ENCODE measurements at regions not wholly inside any gene's neighbourhood (a gene's known extent, or its start where the extent isn't known, plus 50 kb on each side); places are given as distances from the start of the nearest gene placed in this dataset.

DNA sequence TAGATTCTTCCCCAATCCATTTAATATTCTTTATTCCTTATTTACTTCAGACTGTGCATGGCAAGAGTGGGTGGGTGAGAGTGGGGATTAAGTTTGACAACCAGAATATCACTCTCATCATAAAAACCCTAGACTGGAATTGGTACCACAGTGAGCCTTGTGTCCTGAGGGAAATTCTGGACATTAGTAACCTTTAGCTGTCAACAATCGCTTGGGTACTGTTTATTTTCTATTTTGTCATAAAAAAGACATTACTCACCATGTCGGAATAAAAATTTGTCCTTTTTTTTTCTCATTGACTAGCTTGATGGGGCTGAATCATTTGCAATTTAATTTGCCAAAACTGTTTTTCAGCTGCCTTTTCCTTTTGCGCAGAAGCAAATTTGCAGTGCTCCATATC lies 176.1 kb upstream of the SEMA3C start:
- TF ChIP-seq, protein P1, sequence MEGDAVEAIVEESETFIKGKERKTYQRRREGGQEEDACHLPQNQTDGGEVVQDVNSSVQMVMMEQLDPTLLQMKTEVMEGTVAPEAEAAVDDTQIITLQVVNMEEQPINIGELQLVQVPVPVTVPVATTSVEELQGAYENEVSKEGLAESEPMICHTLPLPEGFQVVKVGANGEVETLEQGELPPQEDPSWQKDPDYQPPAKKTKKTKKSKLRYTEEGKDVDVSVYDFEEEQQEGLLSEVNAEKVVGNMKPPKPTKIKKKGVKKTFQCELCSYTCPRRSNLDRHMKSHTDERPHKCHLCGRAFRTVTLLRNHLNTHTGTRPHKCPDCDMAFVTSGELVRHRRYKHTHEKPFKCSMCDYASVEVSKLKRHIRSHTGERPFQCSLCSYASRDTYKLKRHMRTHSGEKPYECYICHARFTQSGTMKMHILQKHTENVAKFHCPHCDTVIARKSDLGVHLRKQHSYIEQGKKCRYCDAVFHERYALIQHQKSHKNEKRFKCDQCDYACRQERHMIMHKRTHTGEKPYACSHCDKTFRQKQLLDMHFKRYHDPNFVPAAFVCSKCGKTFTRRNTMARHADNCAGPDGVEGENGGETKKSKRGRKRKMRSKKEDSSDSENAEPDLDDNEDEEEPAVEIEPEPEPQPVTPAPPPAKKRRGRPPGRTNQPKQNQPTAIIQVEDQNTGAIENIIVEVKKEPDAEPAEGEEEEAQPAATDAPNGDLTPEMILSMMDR (IDR thresholded peaks at IDR 0.05; ENCODE audit: low read depth, low read length), result no peak
- H3K27me3 ChIP-seq, result no peaks in the 10 kb centered on the region
- H3K4me1 ChIP-seq, result peaks cover 6% of the 10 kb centered on the region; the same call in 1 of the 2 replicates
- no peaks in the 10 kb centered on the region for H3K36me3 ChIP-seq
- no peaks in the 10 kb centered on the region for H3K9me3 ChIP-seq
- no peak overlapping the region; the same call in 1 of the 2 replicates for H3K4me3 ChIP-seq (ENCODE audit: low read depth, low read length)
- no peak for DNase-seq

DNA sequence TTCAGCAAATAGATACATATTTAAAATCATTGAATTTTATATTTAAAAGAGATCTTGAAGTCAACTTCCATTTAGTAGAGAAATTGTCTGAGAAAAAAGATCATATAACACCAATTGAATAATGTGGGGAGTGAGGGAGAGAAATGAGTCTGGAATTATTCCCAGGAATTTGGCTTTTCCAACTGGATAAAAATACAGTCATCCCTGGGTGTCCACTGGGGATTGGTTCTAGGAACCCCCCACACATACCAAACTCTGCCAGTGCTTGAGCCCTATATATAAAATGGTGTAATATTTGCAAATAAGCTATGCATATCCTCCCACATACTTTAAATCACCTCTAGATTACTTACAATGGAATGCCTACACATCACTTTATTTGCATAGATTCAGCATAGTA lies 162.8 kb upstream of the SEMA3C start:
- no peaks in the 10 kb centered on the region for H3K4me1 ChIP-seq
- no peak for DNase-seq
- no peaks in the 10 kb centered on the region for H3K9me3 ChIP-seq
- no peaks in the 10 kb centered on the region for H3K36me3 ChIP-seq
- no peaks in the 10 kb centered on the region for H3K27me3 ChIP-seq
- TF ChIP-seq, protein P1 (IDR thresholded peaks at IDR 0.05; ENCODE audit: low read depth, low read length), result no peak
- no peak overlapping the region for H3K4me3 ChIP-seq (ENCODE audit: low read depth, low read length)

DNA sequence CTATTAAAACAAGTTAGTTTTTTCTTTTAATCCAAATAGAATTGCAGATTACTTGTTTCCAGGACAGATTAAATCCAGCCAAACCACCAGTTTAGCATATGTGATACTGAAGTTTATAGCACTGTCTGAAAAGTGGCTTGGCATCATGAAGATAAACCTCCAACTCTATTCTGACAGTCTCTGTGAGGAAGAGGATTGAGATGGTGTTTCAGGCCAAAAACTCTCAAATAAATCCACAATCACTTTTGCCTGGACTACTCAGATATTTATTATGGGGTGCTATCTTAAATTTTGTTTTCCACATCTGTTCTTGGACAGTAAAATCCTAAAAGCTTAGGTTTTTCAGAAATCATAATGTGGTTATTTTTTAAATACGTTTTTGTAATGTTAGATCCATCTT lies 161.7 kb upstream of the SEMA3C start:
- no peaks in the 10 kb centered on the region for H3K36me3 ChIP-seq
- H3K4me3 ChIP-seq (ENCODE audit: low read depth, low read length), result no peak overlapping the region
- H3K27me3 ChIP-seq, result no peaks in the 10 kb centered on the region
- no peaks in the 10 kb centered on the region for H3K4me1 ChIP-seq
- TF ChIP-seq, protein P1 (IDR thresholded peaks at IDR 0.05; ENCODE audit: low read depth, low read length), result no peak
- no peaks in the 10 kb centered on the region for H3K9me3 ChIP-seq
- DNase-seq, result no peak

DNA sequence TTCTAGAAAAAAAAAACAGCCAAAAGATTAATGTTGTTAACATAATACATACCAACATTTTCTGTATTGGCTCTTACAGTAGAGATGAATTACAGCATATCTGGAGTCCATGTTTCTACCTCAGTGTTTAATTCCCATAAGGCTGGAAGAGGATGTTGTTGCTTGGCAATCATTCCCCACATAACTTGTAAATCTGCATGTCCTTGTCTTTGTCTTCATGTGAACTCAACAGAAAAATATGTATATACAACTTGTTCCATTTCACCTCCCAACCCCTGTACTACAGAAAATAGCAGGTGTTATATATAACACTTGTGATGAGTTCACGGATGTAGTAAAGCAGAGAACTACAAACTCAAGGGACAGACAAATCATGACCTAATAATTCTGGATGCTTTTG lies 160.9 kb upstream of the SEMA3C start:
- H3K36me3 ChIP-seq, result no peaks in the 10 kb centered on the region
- no peaks in the 10 kb centered on the region for H3K4me1 ChIP-seq
- no peaks in the 10 kb centered on the region for H3K27me3 ChIP-seq
- H3K9me3 ChIP-seq, result no peaks in the 10 kb centered on the region
- no peak for DNase-seq
- H3K4me3 ChIP-seq (ENCODE audit: low read depth, low read length), result no peak overlapping the region
- TF ChIP-seq, protein P1 (IDR thresholded peaks at IDR 0.05; ENCODE audit: low read depth, low read length), result no peak

DNA sequence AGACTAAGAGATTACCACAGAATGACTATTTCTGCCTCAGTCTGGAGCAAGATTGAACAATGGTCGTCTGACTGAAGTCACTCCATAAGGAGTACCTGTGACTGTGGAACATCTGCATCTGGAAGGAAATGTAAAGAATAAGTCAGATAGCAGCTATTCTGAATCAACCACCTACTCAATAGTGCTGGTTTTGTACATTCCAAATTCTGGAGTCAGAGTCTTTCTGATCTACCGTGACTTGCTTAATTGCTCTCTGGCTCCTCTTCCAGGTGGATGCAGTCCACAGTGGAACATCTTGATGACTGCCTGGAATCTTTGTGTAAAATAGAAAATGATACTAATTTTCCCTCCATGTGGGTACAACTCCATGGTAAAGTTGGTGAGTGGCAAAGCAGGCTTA lies 156.3 kb upstream of the SEMA3C start:
- TF ChIP-seq, protein P1 (IDR thresholded peaks at IDR 0.05; ENCODE audit: low read depth, low read length), result no peak
- no peak overlapping the region for H3K4me3 ChIP-seq (ENCODE audit: low read depth, low read length)
- H3K27me3 ChIP-seq, result no peaks in the 10 kb centered on the region
- no peaks in the 10 kb centered on the region for H3K4me1 ChIP-seq
- no peak for DNase-seq
- H3K9me3 ChIP-seq, result no peaks in the 10 kb centered on the region
- no peaks in the 10 kb centered on the region for H3K36me3 ChIP-seq

DNA sequence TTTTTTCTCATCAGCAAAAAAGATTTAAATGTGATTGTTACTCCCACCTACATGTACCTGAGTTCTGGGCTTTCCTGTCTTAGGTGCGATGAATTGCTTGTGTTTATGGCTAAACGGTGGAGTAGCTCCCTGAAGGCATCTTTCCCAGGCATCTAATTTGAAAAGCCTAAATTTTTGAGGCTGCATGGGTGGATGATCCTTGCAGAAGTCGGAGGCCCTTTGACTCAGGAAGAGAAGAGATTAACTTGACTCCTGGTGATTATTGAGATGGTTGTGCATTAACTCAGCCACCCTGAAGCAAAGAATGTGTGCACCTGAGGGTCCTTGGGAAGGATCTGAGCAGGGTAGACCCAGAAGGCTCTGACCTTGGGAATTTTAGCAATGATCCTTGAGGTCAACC lies 155.6 kb upstream of the SEMA3C start:
- Histone ChIP-seq H3K9me3 (no peaks in the 10 kb centered on the region), H3K4me1 (no peaks in the 10 kb centered on the region), H3K27me3 (no peaks in the 10 kb centered on the region), H3K4me3 (ENCODE audit: low read depth, low read length) (no peak overlapping the region), H3K36me3 (no peaks in the 10 kb centered on the region)
- no peak for DNase-seq
- TF ChIP-seq, protein P1 (IDR thresholded peaks at IDR 0.05; ENCODE audit: low read depth, low read length), result no peak

Data from BE2C (cell line).